ENCODE measurements at regions not wholly inside any gene's neighbourhood (a gene's known extent, or its start where the extent isn't known, plus 50 kb on each side); places are given as distances from the start of the nearest gene placed in this dataset.
"Not testable (repeated sequence)": the region's sequence is repeated elsewhere in the genome, so short reads cannot be mapped to it uniquely, and the experiment has no call there.

DNA sequence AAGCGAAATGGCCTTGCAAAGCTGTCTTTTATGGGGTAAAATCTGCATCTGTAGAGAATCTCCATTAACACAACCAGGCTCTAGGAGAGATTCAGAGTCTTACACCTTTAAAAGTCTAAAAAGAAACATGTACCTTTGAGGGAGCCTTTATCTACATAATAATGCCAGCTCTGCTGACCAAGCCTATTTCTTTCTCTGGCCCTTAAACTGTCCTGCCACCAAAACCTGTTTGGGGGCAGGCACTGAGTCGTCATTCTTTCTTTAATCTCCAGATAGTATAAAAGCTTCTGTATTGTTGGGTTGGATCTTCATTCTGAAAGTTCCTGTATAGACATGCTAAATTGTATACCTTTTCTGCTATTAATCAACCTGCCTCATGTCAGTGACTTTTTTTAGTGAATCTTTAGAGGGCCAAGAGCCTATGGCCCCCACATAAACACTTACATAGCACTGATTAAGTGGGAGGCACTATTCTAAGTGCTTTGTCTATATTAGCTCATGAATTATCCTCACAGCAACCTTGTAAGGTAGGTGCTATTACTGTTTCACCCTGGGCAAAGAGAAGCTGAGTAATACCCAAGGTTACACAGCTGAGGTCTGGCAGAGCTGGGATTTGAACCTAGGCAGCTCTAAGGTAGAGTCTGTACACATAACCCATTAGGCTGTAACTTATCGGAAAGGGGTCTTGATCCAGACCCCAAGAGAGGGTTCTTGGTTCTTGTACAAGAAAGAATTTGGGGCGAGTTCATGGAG is 232.3 kb upstream of the DTNBP1 start:
- H3K27me3 ChIP-seq (ENCODE audit: control insufficient read depth in 3 of 3, insufficient read depth in 3 of 3, low read length in 3 of 3), result no peaks in the 10 kb centered on the region
- WGBS, 3 donors, result 89 to 96% (median 90%) methylated on average over 4 of the region's 4 CpGs
- H3K27ac ChIP-seq (ENCODE audit: low read depth in 1 of 3, low read length in 2 of 3), result peak overlapping the region in 1 of 3 donors; percentile 72
- H3K36me3 ChIP-seq (ENCODE audit: control insufficient read depth in 3 of 3, insufficient read depth in 2 of 3, low read depth in 1 of 3, low read length in 3 of 3), result no peaks in the 10 kb centered on the region
- peaks cover 0 to 22% (median 6%) of the 10 kb centered on the region in 3 donors for H3K4me1 ChIP-seq (ENCODE audit: control insufficient read depth in 3 of 3, insufficient read depth in 2 of 3, low read depth in 1 of 3, low read length in 2 of 3)
- H3K4me3 ChIP-seq (ENCODE audit: low read depth in 1 of 3, low read length in 3 of 3), result no peak overlapping the region
- H3K9me3 ChIP-seq (ENCODE audit: control insufficient read depth in 2 of 2, insufficient read depth in 1 of 2, low read depth in 1 of 2, low read length in 1 of 2), result no peaks in the 10 kb centered on the region
- DNase-seq (no peak), FAIRE-seq (no peak)

GRCh38 chr6:15893556-15894253 is 230.9 kb upstream of the DTNBP1 start:
- H3K27ac ChIP-seq (ENCODE audit: low read depth in 1 of 3, low read length in 2 of 3), result no peak overlapping the region
- H3K9me3 ChIP-seq (ENCODE audit: control insufficient read depth in 2 of 2, insufficient read depth in 1 of 2, low read depth in 1 of 2, low read length in 1 of 2), result no peaks in the 10 kb centered on the region
- no peaks in the 10 kb centered on the region for H3K27me3 ChIP-seq (ENCODE audit: control insufficient read depth in 3 of 3, insufficient read depth in 3 of 3, low read length in 3 of 3)
- peak in 1 of 2 donors; percentile 74 for DNase-seq
- FAIRE-seq, result no peak
- H3K36me3 ChIP-seq (ENCODE audit: control insufficient read depth in 3 of 3, insufficient read depth in 2 of 3, low read depth in 1 of 3, low read length in 3 of 3), result no peaks in the 10 kb centered on the region
- H3K4me1 ChIP-seq (ENCODE audit: control insufficient read depth in 3 of 3, insufficient read depth in 2 of 3, low read depth in 1 of 3, low read length in 2 of 3), result peaks cover 0 to 22% (median 6%) of the 10 kb centered on the region in 3 donors
- 51 to 65% (median 59%) methylated on average over 5 of the region's 5 CpGs for WGBS, 3 donors
- no peak overlapping the region for H3K4me3 ChIP-seq (ENCODE audit: low read depth in 1 of 3, low read length in 3 of 3)

- no peak for FAIRE-seq
Observed at GRCh38 chr6:15892369-15892768, 229.5 kb upstream of the DTNBP1 start.

GRCh38 chr6:15888798-15889772 is 226.3 kb upstream of the DTNBP1 start:
- FAIRE-seq (no peak), DNase-seq (no peak)
- Histone ChIP-seq H3K36me3 (ENCODE audit: control insufficient read depth in 3 of 3, insufficient read depth in 2 of 3, low read depth in 1 of 3, low read length in 3 of 3) (no peaks in the 10 kb centered on the region), H3K9me3 (ENCODE audit: control insufficient read depth in 2 of 2, insufficient read depth in 1 of 2, low read depth in 1 of 2, low read length in 1 of 2) (no peaks in the 10 kb centered on the region), H3K4me3 (ENCODE audit: low read depth in 1 of 3, low read length in 3 of 3) (no peak overlapping the region), H3K27ac (ENCODE audit: low read depth in 1 of 3, low read length in 2 of 3) (no peak overlapping the region), H3K4me1 (ENCODE audit: control insufficient read depth in 3 of 3, insufficient read depth in 2 of 3, low read depth in 1 of 3, low read length in 2 of 3) (peaks cover 0 to 3% (median 0%) of the 10 kb centered on the region in 3 donors), H3K27me3 (ENCODE audit: control insufficient read depth in 3 of 3, insufficient read depth in 3 of 3, low read length in 3 of 3) (no peaks in the 10 kb centered on the region)
- 85 to 88% (median 86%) methylated on average over 10 of the region's 10 CpGs for WGBS, 3 donors

More at GRCh38 chr6:15892369-15892768, 229.5 kb upstream of the DTNBP1 start:
- WGBS, 3 donors, result 68 to 79% (median 76%) methylated on average over 1 of the region's 1 CpG
- no peaks in the 10 kb centered on the region for H3K9me3 ChIP-seq (ENCODE audit: control insufficient read depth in 2 of 2, insufficient read depth in 1 of 2, low read depth in 1 of 2, low read length in 1 of 2)
- peaks cover 0 to 20% (median 4%) of the 10 kb centered on the region in 3 donors for H3K4me1 ChIP-seq (ENCODE audit: control insufficient read depth in 3 of 3, insufficient read depth in 2 of 3, low read depth in 1 of 3, low read length in 2 of 3)
- H3K27me3 ChIP-seq (ENCODE audit: control insufficient read depth in 3 of 3, insufficient read depth in 3 of 3, low read length in 3 of 3), result no peaks in the 10 kb centered on the region
- no peak overlapping the region for H3K4me3 ChIP-seq (ENCODE audit: low read depth in 1 of 3, low read length in 3 of 3)
- no peaks in the 10 kb centered on the region for H3K36me3 ChIP-seq (ENCODE audit: control insufficient read depth in 3 of 3, insufficient read depth in 2 of 3, low read depth in 1 of 3, low read length in 3 of 3)
- no peak for DNase-seq
- no peak overlapping the region for H3K27ac ChIP-seq (ENCODE audit: low read depth in 1 of 3, low read length in 2 of 3)

DNA sequence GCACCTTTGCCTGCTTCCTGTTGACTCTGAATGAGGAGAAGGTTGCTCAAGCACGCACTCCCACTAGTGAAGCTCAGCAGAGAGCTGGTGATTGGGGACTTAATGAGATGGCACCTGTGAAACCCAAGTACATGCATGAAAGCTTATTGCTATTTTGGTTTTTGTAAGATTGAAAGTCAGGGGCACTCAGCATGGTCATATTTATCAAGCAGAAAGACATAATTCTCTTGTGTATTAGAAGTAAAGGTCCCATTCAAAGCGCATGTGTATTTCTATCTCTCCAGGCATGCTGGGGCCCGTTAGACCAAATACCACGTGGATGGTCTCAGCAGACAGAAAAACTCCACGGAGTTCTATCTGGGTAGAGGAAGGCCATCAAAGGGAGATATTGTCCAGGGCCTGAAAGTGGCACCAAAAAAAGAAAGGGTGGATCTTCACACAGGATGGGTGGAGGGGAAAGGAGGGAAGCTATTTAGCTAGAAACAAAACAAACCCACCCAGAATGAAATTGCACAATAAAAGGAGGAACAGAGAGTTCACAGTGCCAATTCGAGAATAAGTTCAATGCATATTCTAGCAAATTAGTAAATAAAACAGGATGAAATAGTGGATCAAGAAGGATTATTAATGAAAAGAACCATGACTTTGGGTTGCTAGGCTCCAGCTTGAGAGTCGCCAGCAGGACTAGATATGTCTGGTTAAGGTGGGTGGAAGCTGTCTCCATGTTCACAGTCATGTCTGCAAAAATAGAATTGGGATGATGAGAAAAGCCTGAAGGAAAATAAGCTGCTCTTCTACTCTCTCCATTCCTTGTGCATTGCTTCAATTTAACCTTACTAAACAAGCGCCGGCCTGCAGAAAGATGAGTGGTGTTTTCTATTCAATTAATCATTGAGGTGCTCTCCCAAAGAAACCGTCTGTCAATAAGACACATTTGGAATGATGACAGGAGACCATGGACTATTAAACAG is 224.9 kb upstream of the DTNBP1 start:
- Histone ChIP-seq H3K9me3 (ENCODE audit: control insufficient read depth in 2 of 2, insufficient read depth in 1 of 2, low read depth in 1 of 2, low read length in 1 of 2) (no peaks in the 10 kb centered on the region), H3K36me3 (ENCODE audit: control insufficient read depth in 3 of 3, insufficient read depth in 2 of 3, low read depth in 1 of 3, low read length in 3 of 3) (no peaks in the 10 kb centered on the region), H3K4me3 (ENCODE audit: low read depth in 1 of 3, low read length in 3 of 3) (no peak overlapping the region), H3K27me3 (ENCODE audit: control insufficient read depth in 3 of 3, insufficient read depth in 3 of 3, low read length in 3 of 3) (no peaks in the 10 kb centered on the region), H3K27ac (ENCODE audit: low read depth in 1 of 3, low read length in 2 of 3) (no peak overlapping the region), H3K4me1 (ENCODE audit: control insufficient read depth in 3 of 3, insufficient read depth in 2 of 3, low read depth in 1 of 3, low read length in 2 of 3) (no peaks in the 10 kb centered on the region)
- 77 to 86% (median 84%) methylated on average over 10 of the region's 10 CpGs for WGBS, 3 donors
- FAIRE-seq (no peak), DNase-seq (no peak)

- FAIRE-seq (no peak), DNase-seq (no peak)
- no peaks in the 10 kb centered on the region for H3K9me3 ChIP-seq (ENCODE audit: control insufficient read depth in 2 of 2, insufficient read depth in 1 of 2, low read depth in 1 of 2, low read length in 1 of 2)
- H3K27ac ChIP-seq (ENCODE audit: low read depth in 1 of 3, low read length in 2 of 3), result no peak overlapping the region
- no peaks in the 10 kb centered on the region for H3K36me3 ChIP-seq (ENCODE audit: control insufficient read depth in 3 of 3, insufficient read depth in 2 of 3, low read depth in 1 of 3, low read length in 3 of 3)
- no peaks in the 10 kb centered on the region for H3K4me1 ChIP-seq (ENCODE audit: control insufficient read depth in 3 of 3, insufficient read depth in 2 of 3, low read depth in 1 of 3, low read length in 2 of 3)
- WGBS, 3 donors, result 89 to 92% (median 92%) methylated on average over 5 of the region's 5 CpGs
- no peak overlapping the region for H3K4me3 ChIP-seq (ENCODE audit: low read depth in 1 of 3, low read length in 3 of 3)
- no peaks in the 10 kb centered on the region for H3K27me3 ChIP-seq (ENCODE audit: control insufficient read depth in 3 of 3, insufficient read depth in 3 of 3, low read length in 3 of 3)
Observed at GRCh38 chr6:15885624-15886023, 222.8 kb upstream of the DTNBP1 start.

- H3K4me3 ChIP-seq (ENCODE audit: low read depth in 1 of 3, low read length in 3 of 3); H3K4me1 ChIP-seq (ENCODE audit: control insufficient read depth in 3 of 3, insufficient read depth in 2 of 3, low read depth in 1 of 3, low read length in 2 of 3); H3K27ac ChIP-seq (ENCODE audit: low read depth in 1 of 3, low read length in 2 of 3); H3K27me3 ChIP-seq (ENCODE audit: control insufficient read depth in 3 of 3, insufficient read depth in 3 of 3, low read length in 3 of 3); FAIRE-seq; H3K36me3 ChIP-seq (ENCODE audit: control insufficient read depth in 3 of 3, insufficient read depth in 2 of 3, low read depth in 1 of 3, low read length in 3 of 3); DNase-seq; H3K9me3 ChIP-seq (ENCODE audit: control insufficient read depth in 2 of 2, insufficient read depth in 1 of 2, low read depth in 1 of 2, low read length in 1 of 2): not testable (repeated sequence)
- 91 to 94% (median 92%) methylated on average over 10 of the region's 10 CpGs for WGBS, 3 donors
Observed at GRCh38 chr6:15883593-15883992, 220.8 kb upstream of the DTNBP1 start.

All from small intestine (tissue), 7 donors.